Central memory CD8-positive, alpha-beta T cell (primary cell): ENCODE measurements at regions not wholly inside any gene's neighbourhood (a gene's known extent, or its start where the extent isn't known, plus 50 kb on each side); places are given as distances from the start of the nearest gene placed in this dataset.
A peak's percentile ranks its signal among the peaks of the same experiment; 100 is the strongest.
"Not testable (repeated sequence)": the region's sequence is repeated elsewhere in the genome, so short reads cannot be mapped to it uniquely, and the experiment has no call there.

Source experiments
- ATAC-seq: fragments of 150-1000 bp; cut with Tn5 transposase; replicated peaks from 2 replicates; pipeline ENCODE4 v1.10.0; 2022; ENCODE audit warnings: mild to moderate bottlenecking, moderate FRiP score, moderate number of reproducible peaks; ENCODE audit not compliant: poor library complexity, severe bottlenecking; ENCODE audit errors: extremely low read depth
- DNase-seq, 2 donors: peaks; one replicate each; pipeline ENCODE4 v3.0.0; 2021; ENCODE audit warnings: low spot score in 2 of 2
- H3K27ac Mint-ChIP-seq: one replicate; pipeline ENCODE4 v1.8.0; 2022; ENCODE audit warnings: low read depth, mild to moderate bottlenecking, moderate library complexity, mixed read lengths
- H3K27me3 Mint-ChIP-seq: one replicate; pipeline ENCODE4 v1.8.0; 2022; ENCODE audit warnings: mixed read lengths
- H3K36me3 Mint-ChIP-seq: one replicate; pipeline ENCODE4 v1.8.0; 2022; ENCODE audit warnings: mild to moderate bottlenecking, moderate library complexity, mixed read lengths; ENCODE audit not compliant: insufficient read depth
- H3K4me1 Mint-ChIP-seq: one replicate; pipeline ENCODE4 v1.8.0; 2022; ENCODE audit warnings: mixed read lengths
- H3K4me3 Mint-ChIP-seq: one replicate; pipeline ENCODE4 v1.8.0; 2022; ENCODE audit warnings: mild to moderate bottlenecking, moderate library complexity, mixed read lengths
- H3K9me3 Mint-ChIP-seq: one replicate; pipeline ENCODE4 v1.8.0; 2022; ENCODE audit warnings: mixed read lengths

GRCh38 chr1:182249201-182249676 is 142.4 kb downstream of the GLUL start:
- H3K27ac Mint-ChIP-seq, result no peak overlapping the region
- H3K36me3 Mint-ChIP-seq, result no peaks in the 10 kb centered on the region
- DNase-seq (no peak), ATAC-seq (no peak)
- H3K27me3 Mint-ChIP-seq, result no peaks in the 10 kb centered on the region
- peaks cover 12% of the 10 kb centered on the region for H3K4me1 Mint-ChIP-seq
- H3K4me3 Mint-ChIP-seq, result no peak overlapping the region
- no peaks in the 10 kb centered on the region for H3K9me3 Mint-ChIP-seq

DNA sequence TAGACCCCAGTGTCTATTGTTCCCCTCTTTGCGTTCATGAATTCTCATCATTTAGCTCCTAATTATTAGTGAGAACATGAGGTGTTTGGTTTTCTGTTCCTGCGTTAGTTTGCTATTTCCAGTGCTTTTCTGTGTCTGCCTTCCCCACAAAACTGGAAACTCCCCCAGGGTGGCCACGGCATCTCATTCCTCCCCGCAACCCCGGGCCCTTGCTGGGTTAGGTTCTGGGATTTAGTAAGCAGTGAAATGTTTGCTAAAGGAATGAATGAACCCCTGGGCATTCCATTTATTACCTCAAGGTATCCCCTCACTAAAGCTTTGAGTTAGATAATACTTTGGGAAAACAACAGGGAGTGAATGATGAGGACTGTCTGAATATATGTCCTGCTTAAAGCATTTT is 142.9 kb downstream of the GLUL start:
- Mint-ChIP-seq H3K4me1 (peaks cover 12% of the 10 kb centered on the region), H3K4me3 (no peak overlapping the region), H3K27me3 (no peaks in the 10 kb centered on the region), H3K9me3 (no peaks in the 10 kb centered on the region), H3K27ac (no peak overlapping the region), H3K36me3 (no peaks in the 10 kb centered on the region)
- no peak for DNase-seq
- ATAC-seq, result no peak

GRCh38 chr1:182247813-182248212 is 143.8 kb downstream of the GLUL start:
- ATAC-seq, H3K9me3 Mint-ChIP-seq, DNase-seq, H3K36me3 Mint-ChIP-seq, H3K4me3 Mint-ChIP-seq, H3K27me3 Mint-ChIP-seq, H3K27ac Mint-ChIP-seq: not testable (repeated sequence)
- peaks cover 12% of the 10 kb centered on the region for H3K4me1 Mint-ChIP-seq

DNA sequence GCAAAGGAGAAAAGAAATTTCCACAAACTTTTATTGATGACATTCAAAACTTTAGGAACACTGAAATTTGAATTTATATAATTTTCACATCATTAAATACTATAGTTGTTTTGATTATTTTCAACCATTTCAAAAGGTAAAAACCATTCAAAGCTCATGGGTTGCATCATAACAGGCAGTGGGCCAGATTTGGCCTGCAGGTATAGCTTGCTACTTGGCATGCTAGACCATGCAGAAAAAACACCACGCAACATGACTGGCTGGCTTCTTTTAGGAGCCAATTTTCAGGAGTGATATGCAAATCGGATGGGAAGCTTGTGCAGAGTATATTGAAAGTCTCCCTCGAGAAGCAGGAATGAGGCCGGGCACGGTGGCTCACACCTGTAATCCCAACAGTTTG is 144.8 kb downstream of the GLUL start:
- H3K36me3 Mint-ChIP-seq, result peaks cover 3% of the 10 kb centered on the region
- H3K4me1 Mint-ChIP-seq, result peaks cover 12% of the 10 kb centered on the region
- H3K9me3 Mint-ChIP-seq, result no peaks in the 10 kb centered on the region
- H3K27ac Mint-ChIP-seq, result no peak overlapping the region
- H3K4me3 Mint-ChIP-seq, result no peak overlapping the region
- ATAC-seq (no peak), DNase-seq (no peak)
- peaks cover 11% of the 10 kb centered on the region for H3K27me3 Mint-ChIP-seq

- Mint-ChIP-seq H3K27ac (no peak overlapping the region), H3K27me3 (peaks cover 11% of the 10 kb centered on the region), H3K9me3 (no peaks in the 10 kb centered on the region), H3K36me3 (peaks cover 3% of the 10 kb centered on the region), H3K4me3 (no peak overlapping the region), H3K4me1 (peaks cover 12% of the 10 kb centered on the region)
- ATAC-seq, result no peak
- DNase-seq, result no peak
Observed at GRCh38 chr1:182245040-182245439, 146.6 kb downstream of the GLUL start.

DNA sequence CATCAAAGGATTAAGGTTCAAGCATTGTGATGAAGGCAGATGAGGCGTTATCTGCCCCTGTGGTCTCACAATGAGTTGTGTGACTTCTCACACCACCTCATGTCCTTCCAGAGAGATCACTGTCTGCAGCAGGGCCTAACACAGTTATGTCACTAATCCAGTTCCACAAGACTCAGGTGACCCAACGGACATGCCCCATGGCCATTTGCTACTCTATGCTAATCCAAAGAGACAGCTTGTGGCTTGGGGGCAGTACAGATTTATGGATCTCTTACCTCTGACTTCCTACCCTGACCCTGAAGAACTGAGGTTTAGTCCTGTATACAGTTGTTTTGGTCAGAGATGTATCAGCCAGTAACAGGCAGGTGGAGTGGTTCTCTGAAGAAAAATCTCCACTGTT is 147.1 kb downstream of the GLUL start:
- DNase-seq (no peak), ATAC-seq (no peak)
- Mint-ChIP-seq H3K27me3 (peaks cover 11% of the 10 kb centered on the region), H3K4me3 (no peak overlapping the region), H3K9me3 (no peaks in the 10 kb centered on the region), H3K4me1 (peaks cover 12% of the 10 kb centered on the region), H3K27ac (no peak overlapping the region), H3K36me3 (peaks cover 3% of the 10 kb centered on the region)

DNA sequence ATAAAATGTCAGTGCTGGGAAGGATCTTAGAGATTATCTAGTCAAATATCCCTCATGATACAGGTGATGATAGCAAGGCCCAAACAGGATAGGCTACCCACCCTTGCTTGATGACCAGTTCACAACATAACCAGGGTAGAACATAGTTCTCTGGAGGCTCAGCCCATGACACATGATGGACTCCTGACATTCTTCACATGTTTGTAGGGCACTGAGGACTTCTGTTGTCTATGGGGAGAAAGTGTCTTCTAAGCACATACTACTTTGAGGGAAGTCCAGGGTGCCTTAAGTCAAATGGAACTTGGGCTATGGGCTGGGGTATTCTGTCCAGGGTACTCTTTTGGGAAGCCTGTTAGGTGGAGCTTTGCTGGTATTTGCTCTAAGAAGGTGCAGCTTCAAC is 148.9 kb downstream of the GLUL start:
- peaks cover 11% of the 10 kb centered on the region for H3K27me3 Mint-ChIP-seq
- DNase-seq (no peak), ATAC-seq (no peak)
- peaks cover 3% of the 10 kb centered on the region for H3K36me3 Mint-ChIP-seq
- no peak overlapping the region for H3K4me3 Mint-ChIP-seq
- no peaks in the 10 kb centered on the region for H3K9me3 Mint-ChIP-seq
- H3K4me1 Mint-ChIP-seq, result no peaks in the 10 kb centered on the region
- H3K27ac Mint-ChIP-seq, result no peak overlapping the region

DNA sequence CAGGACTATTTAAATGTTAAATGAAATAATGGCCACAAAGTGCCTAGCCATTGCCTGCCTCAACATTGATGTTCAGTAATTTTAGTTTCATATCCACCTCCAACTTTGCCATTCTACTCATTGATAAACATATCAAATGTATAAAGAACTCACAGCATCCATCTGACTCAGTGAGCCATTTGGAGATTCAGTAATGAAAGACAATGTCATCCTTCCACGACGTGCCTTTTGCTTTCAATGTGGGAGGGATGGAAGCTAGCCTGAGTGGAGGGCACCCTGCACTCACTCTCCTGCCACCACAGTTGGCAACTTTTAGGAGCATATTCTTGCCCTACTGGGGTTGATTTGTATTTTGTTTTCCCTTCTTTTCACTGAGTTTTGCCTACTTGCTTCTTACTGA is 151.5 kb downstream of the GLUL start:
- Mint-ChIP-seq H3K27ac (no peak overlapping the region), H3K36me3 (peaks cover 3% of the 10 kb centered on the region), H3K4me3 (no peak overlapping the region), H3K4me1 (peaks cover 5% of the 10 kb centered on the region), H3K27me3 (peaks cover 11% of the 10 kb centered on the region), H3K9me3 (no peaks in the 10 kb centered on the region)
- DNase-seq (no peak), ATAC-seq (no peak)

DNA sequence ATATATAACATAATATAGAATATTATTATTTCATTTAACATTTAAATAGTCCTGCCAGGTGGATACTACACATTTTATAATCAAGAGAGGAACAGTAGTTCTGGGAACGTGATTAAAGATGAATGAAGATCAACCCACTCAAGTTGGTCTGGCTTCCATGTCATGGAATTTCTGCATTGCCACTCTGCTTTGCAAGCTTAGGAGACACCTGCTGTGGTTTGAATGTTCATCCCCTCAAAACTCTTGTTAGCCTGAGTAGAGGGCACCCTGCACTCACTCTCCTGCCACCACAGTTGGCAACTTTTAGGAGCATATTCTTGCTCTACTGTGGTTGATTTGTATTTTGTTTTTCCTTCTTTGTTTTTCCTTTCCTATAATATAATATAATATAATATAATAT is 153.2 kb downstream of the GLUL start:
- Mint-ChIP-seq H3K27ac (no peak overlapping the region), H3K4me3 (no peak overlapping the region), H3K9me3 (no peaks in the 10 kb centered on the region), H3K27me3 (peaks cover 11% of the 10 kb centered on the region), H3K36me3 (peaks cover 3% of the 10 kb centered on the region), H3K4me1 (peaks cover 5% of the 10 kb centered on the region)
- ATAC-seq (no peak), DNase-seq (no peak)

- Mint-ChIP-seq H3K27ac (no peak overlapping the region), H3K27me3 (peaks cover 6% of the 10 kb centered on the region), H3K4me3 (no peak overlapping the region), H3K4me1 (peaks cover 5% of the 10 kb centered on the region), H3K9me3 (no peaks in the 10 kb centered on the region), H3K36me3 (peaks cover 3% of the 10 kb centered on the region)
- DNase-seq (no peak), ATAC-seq (no peak)
Observed at GRCh38 chr1:182237329-182237728, 154.3 kb downstream of the GLUL start.

DNA sequence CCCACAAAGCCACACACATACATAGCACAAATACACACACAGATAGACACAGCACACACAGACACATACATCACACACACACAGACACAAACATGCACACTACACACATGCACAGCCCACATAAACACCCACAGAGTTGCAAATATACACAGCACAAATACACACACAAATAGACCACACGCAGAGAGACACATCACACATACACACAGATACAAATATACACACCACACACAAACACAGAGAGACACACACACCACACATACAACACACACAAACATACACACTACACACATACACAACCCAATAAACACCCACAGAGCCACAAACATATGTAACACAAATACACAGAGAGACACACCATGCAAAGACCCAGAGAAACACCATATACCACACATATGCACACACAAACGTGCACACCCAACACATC is 154.9 kb downstream of the GLUL start:
- H3K4me3 Mint-ChIP-seq, result no peak overlapping the region
- H3K27me3 Mint-ChIP-seq, result no peaks in the 10 kb centered on the region
- H3K36me3 Mint-ChIP-seq, result no peaks in the 10 kb centered on the region
- no peaks in the 10 kb centered on the region for H3K9me3 Mint-ChIP-seq
- DNase-seq (no peak), ATAC-seq (no peak)
- H3K4me1 Mint-ChIP-seq, result peaks cover 5% of the 10 kb centered on the region
- H3K27ac Mint-ChIP-seq, result peak overlapping the region; percentile 1

DNA sequence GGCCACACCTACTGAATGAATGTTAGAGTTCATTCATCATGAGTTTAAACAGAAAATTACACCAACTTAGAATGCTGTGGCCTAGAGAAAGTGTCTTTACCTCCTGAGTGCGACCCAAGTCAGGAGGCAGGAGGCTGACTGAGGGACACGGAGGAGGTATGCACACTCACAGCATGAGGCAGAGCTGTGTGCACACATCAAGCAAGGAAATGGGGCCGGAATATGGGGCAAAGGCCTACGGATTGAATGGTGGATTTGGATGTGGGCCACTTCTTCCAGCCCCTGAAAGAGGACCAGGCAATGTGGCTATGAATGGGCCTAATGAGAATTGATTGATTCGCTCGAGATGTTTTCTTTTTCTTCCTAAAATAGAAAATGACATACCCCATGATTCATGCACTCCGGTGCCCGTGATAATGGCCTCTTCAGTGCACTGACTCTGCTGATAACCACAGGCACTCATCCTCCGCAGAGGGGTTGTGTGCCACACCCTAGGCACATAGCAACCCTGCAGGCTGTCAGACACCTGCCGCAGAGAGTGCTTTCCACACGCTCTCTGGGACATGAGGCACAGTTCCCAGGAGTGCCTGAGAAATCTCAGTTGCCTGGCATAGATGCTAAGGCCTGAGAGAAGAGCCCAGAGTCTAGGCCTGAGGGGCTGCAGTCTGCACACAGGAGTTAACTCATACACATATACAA is 155.5 kb downstream of the GLUL start:
- Mint-ChIP-seq H3K27ac (no peak overlapping the region), H3K9me3 (no peaks in the 10 kb centered on the region), H3K27me3 (no peaks in the 10 kb centered on the region), H3K4me3 (no peak overlapping the region), H3K36me3 (no peaks in the 10 kb centered on the region), H3K4me1 (peaks cover 5% of the 10 kb centered on the region)
- ATAC-seq (no peak), DNase-seq (no peak)

DNA sequence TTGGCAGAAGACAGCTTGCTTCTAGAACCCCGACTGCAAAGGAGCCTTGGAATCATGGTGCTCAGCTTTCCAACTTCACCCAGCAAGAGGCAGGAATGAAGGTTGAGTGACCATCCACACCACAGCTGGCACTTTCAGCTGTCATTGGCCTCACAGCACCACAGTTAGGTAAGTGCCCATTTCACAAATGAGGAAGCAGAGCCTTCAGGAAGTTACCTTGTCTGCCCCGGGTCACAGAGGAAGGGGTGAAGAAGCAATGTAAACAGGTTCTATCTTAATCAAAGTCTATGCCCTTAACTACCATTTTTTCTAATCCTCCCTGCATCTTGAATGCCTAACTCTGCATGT is 156.0 kb downstream of the GLUL start:
- Mint-ChIP-seq H3K9me3 (no peaks in the 10 kb centered on the region), H3K36me3 (no peaks in the 10 kb centered on the region), H3K27me3 (no peaks in the 10 kb centered on the region), H3K4me1 (peaks cover 5% of the 10 kb centered on the region), H3K27ac (no peak overlapping the region), H3K4me3 (no peak overlapping the region)
- ATAC-seq (no peak), DNase-seq (no peak)
